ENCODE measurements at regions not wholly inside any gene's neighbourhood (a gene's known extent, or its start where the extent isn't known, plus 50 kb on each side); places are given as distances from the start of the nearest gene placed in this dataset.

DNA sequence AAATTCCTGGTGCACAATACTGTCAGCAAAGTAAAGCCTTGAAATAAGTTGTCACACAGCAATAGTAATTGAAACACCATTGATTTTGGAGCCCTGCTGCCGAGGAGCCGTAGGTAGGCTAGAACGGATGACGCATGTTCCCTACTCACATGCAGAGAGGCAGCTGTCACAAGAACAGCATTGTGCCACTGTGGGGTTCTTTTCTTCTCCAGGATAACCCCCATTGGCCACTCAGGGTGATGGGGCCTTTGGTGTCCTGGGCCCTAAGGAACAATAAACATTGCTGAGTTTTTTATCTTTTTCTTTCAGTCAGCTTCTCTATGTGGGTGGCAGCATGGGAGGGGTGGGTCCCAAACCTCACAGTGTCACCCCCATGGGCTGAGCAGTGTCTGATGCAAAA is 542.3 kb downstream of the BCOR start:
- Histone ChIP-seq H3K9ac (ENCODE audit: low read depth, low read length) (no peak overlapping the region), H4K5ac (ENCODE audit: low read depth, low read length) (no peak overlapping the region), H3K14ac (replicated peaks; ENCODE audit: low read depth, low read length) (no peak overlapping the region), H3K36me3 (ENCODE audit: control insufficient read depth, insufficient read depth, low read length) (no peaks in the 10 kb centered on the region), H3K4me3 (ENCODE audit: insufficient read depth, low read depth, low read length) (no peak overlapping the region), H2BK15ac (ENCODE audit: low read depth, low read length) (no peak overlapping the region), H2BK5ac (ENCODE audit: low read depth, low read length, poor library complexity, severe bottlenecking) (no peak overlapping the region), H3K9me1 (ENCODE audit: insufficient read depth, low read length) (no peaks in the 10 kb centered on the region), H4K91ac (ENCODE audit: insufficient read depth, low read depth, low read length) (no peak overlapping the region), H4K8ac (ENCODE audit: low read depth in 2 of 2, low read length in 2 of 2) (no peak overlapping the region), H3K9me3 (ENCODE audit: control insufficient read depth, insufficient read depth, low read length) (no peaks in the 10 kb centered on the region; the same call in 1 of the 2 replicates), H3K27me3 (ENCODE audit: control insufficient read depth, insufficient read depth, low read length) (peaks cover 34% of the 10 kb centered on the region), H3K56ac (ENCODE audit: extremely low read depth, insufficient read depth, low read length) (no peak overlapping the region), H4K20me1 (ENCODE audit: insufficient read depth, low read length) (no peaks in the 10 kb centered on the region), H3K23ac (ENCODE audit: low read depth, low read length) (no peak overlapping the region), H3K18ac (ENCODE audit: low read depth, low read length) (no peak overlapping the region), H3K4me1 (ENCODE audit: control insufficient read depth, insufficient read depth, low read length) (no peaks in the 10 kb centered on the region), H2BK120ac (ENCODE audit: low read depth, low read length) (no peak overlapping the region), H3K4ac (ENCODE audit: low read depth, low read length) (no peak overlapping the region), H2AK9ac (replicated peaks; ENCODE audit: low read depth, low read length, poor library complexity) (no peak overlapping the region), H2BK20ac (ENCODE audit: low read depth, low read length) (no peak overlapping the region), H3K27ac (ENCODE audit: insufficient read depth, low read length) (no peak overlapping the region), H3K79me1 (ENCODE audit: low read depth in 1 of 2, low read length in 2 of 2) (no peaks in the 10 kb centered on the region), H3K4me2 (ENCODE audit: low read depth, low read length) (no peak overlapping the region), H2AK5ac (ENCODE audit: low read depth, low read length) (no peak overlapping the region), H2AFZ (replicated peaks; ENCODE audit: low read length, poor library complexity) (no peak overlapping the region)
- ChIA-PET CTCF (no interaction called here), POLR2A (ENCODE audit: unreplicated experiment) (no interaction called here)
- in situ Hi-C loops (cut with MboI; ENCODE audit: low sequenced_read_pairs) (no loop called here), intact Hi-C loops (cut with micrococcal nuclease) (no loop called here), dilution Hi-C loops (cut with HindIII; ENCODE audit: low sequenced_read_pairs, unreplicated experiment) (no loop called here)
- DNase-seq: no peak
- no peak for ATAC-seq (ENCODE audit: low read depth)
- TF ChIP-seq, protein P1, sequence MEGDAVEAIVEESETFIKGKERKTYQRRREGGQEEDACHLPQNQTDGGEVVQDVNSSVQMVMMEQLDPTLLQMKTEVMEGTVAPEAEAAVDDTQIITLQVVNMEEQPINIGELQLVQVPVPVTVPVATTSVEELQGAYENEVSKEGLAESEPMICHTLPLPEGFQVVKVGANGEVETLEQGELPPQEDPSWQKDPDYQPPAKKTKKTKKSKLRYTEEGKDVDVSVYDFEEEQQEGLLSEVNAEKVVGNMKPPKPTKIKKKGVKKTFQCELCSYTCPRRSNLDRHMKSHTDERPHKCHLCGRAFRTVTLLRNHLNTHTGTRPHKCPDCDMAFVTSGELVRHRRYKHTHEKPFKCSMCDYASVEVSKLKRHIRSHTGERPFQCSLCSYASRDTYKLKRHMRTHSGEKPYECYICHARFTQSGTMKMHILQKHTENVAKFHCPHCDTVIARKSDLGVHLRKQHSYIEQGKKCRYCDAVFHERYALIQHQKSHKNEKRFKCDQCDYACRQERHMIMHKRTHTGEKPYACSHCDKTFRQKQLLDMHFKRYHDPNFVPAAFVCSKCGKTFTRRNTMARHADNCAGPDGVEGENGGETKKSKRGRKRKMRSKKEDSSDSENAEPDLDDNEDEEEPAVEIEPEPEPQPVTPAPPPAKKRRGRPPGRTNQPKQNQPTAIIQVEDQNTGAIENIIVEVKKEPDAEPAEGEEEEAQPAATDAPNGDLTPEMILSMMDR (conservative IDR thresholded peaks at IDR 0.05; ENCODE audit: low read depth, low read length): no peak
- TF ChIP-seq, protein P2, sequence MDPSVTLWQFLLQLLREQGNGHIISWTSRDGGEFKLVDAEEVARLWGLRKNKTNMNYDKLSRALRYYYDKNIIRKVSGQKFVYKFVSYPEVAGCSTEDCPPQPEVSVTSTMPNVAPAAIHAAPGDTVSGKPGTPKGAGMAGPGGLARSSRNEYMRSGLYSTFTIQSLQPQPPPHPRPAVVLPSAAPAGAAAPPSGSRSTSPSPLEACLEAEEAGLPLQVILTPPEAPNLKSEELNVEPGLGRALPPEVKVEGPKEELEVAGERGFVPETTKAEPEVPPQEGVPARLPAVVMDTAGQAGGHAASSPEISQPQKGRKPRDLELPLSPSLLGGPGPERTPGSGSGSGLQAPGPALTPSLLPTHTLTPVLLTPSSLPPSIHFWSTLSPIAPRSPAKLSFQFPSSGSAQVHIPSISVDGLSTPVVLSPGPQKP (IDR thresholded peaks at IDR 0.05; ENCODE audit: borderline replicate concordance, low read depth, low read length): no peak
- TF ChIP-seq CEBPB (IDR thresholded peaks at IDR 0.05; ENCODE audit: low read depth, low read length) (no peak), BHLHE40 (IDR thresholded peaks at IDR 0.05; ENCODE audit: low read depth, low read length) (no peak), MXI1 (IDR thresholded peaks at IDR 0.05; ENCODE audit: borderline replicate concordance, low read depth, low read length) (no peak), RAD21 (IDR thresholded peaks at IDR 0.05; ENCODE audit: low read length) (no peak), CHD1 (IDR thresholded peaks at IDR 0.05; ENCODE audit: low read depth, low read length) (no peak), RFX5 (IDR thresholded peaks at IDR 0.05; ENCODE audit: low read depth, low read length) (no peak), POLR2A (IDR thresholded peaks at IDR 0.05; ENCODE audit: low read depth, low read length) (no peak), NFE2L2 (IDR thresholded peaks at IDR 0.05; ENCODE audit: low read depth, low read length) (no peak), FOS (IDR thresholded peaks at IDR 0.05; ENCODE audit: low read depth, low read length) (no peak), MAZ (IDR thresholded peaks at IDR 0.05; ENCODE audit: borderline replicate concordance, low read depth, low read length) (no peak), SMC3 (IDR thresholded peaks at IDR 0.05; ENCODE audit: low read depth, low read length) (no peak), MAFK (IDR thresholded peaks at IDR 0.05; ENCODE audit: low read depth, low read length) (no peak), RCOR1 (IDR thresholded peaks at IDR 0.05; ENCODE audit: insufficient replicate concordance, low read length) (no peak)
- TF ChIP-seq, protein P3, sequence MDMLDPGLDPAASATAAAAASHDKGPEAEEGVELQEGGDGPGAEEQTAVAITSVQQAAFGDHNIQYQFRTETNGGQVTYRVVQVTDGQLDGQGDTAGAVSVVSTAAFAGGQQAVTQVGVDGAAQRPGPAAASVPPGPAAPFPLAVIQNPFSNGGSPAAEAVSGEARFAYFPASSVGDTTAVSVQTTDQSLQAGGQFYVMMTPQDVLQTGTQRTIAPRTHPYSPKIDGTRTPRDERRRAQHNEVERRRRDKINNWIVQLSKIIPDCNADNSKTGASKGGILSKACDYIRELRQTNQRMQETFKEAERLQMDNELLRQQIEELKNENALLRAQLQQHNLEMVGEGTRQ (IDR thresholded peaks at IDR 0.05; ENCODE audit: low read depth, low read length): no peak
- BruUV-seq (replicated peaks): no TSS peak
- no CpG with 5 or more reads among the region's 4 CpGs for WGBS, 2 experiments (ENCODE audit: extremely low coverage in 2 of 2, insufficient read length in 1 of 2)

Data from IMR-90 (cell line).